Thyroid gland (tissue), 4 donors: ENCODE measurements at regions not wholly inside any gene's neighbourhood (a gene's known extent, or its start where the extent isn't known, plus 50 kb on each side); places are given as distances from the start of the nearest gene placed in this dataset.

Experiments used
- POLR2A ChIP-seq, 2 donors: fragments of 450-650 bp; IDR thresholded peaks; one replicate each; pipeline ENCODE4 v1.6.1; 2017; ENCODE audit warnings: antibody characterized with exemption in 2 of 2, mild to moderate bottlenecking in 2 of 2, moderate library complexity in 1 of 2
- TF ChIP-seq, protein P1 (sequence below), 6 experiments: fragments of 200-600 bp in 3 of 6; fragments of 450-650 bp in 3 of 6; sonication (generic) in 3 of 6; IDR thresholded peaks; one replicate each; pipeline ENCODE4 v1.5.1; 2016 to 2019; ENCODE audit warnings: antibody characterized with exemption in 6 of 6, mild to moderate bottlenecking in 2 of 6, inconsistent platforms in 1 of 6, moderate library complexity in 1 of 6

DNA sequence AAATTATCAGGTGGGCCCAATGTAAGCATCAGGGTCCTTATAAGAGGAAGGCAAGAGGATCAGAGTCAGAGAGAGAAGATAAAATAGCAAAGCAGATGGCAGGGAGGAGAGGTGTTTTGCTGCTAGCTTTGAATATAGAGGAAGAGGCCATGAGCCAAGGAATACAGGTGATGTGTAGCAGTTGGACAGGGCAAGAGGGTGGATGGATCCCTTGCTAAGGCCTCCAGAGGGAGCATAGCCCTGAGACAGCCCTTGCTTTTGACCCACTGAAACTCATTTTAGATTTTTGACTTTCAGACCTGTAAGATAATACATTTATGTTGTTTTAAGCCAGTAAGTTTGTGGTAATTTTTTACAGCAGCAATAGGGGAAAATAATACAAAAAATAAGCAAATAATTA is 116.6 kb upstream of the PARD3B start:
- TF ChIP-seq, protein P1, sequence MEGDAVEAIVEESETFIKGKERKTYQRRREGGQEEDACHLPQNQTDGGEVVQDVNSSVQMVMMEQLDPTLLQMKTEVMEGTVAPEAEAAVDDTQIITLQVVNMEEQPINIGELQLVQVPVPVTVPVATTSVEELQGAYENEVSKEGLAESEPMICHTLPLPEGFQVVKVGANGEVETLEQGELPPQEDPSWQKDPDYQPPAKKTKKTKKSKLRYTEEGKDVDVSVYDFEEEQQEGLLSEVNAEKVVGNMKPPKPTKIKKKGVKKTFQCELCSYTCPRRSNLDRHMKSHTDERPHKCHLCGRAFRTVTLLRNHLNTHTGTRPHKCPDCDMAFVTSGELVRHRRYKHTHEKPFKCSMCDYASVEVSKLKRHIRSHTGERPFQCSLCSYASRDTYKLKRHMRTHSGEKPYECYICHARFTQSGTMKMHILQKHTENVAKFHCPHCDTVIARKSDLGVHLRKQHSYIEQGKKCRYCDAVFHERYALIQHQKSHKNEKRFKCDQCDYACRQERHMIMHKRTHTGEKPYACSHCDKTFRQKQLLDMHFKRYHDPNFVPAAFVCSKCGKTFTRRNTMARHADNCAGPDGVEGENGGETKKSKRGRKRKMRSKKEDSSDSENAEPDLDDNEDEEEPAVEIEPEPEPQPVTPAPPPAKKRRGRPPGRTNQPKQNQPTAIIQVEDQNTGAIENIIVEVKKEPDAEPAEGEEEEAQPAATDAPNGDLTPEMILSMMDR (IDR thresholded peaks at IDR 0.05) = no peak
- TF ChIP-seq POLR2A (IDR thresholded peaks at IDR 0.05) = no peak
